ENCODE measurements at regions not wholly inside any gene's neighbourhood (a gene's known extent, or its start where the extent isn't known, plus 50 kb on each side); places are given as distances from the start of the nearest gene placed in this dataset.

DNA sequence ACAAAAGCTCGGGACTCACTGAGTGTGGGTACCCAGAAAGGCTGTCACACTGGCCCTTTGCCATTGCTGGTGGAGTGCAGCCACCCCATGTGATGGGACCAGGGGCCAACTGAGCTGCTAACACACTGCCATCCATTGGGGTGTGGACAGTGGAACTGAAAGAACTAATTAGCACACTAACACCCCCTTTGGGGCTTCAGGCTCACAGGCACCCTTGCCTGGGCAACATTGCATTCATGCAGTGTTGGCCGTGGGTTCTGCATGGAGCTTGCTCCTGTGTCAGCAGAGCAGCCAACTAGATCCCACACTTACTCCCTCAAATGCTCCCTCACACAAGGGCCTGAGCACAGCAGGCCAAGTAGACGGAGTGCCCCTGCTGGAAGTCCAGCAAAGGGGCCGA, 476.0 kb upstream of the ASIC2 start:
- Mint-ChIP-seq H3K4me3 (no peak overlapping the region), H3K9me3 (no peaks in the 10 kb centered on the region), H3K27ac (no peak overlapping the region), H3K36me3 (no peaks in the 10 kb centered on the region), H3K27me3 (peaks cover 2% of the 10 kb centered on the region), H3K4me1 (no peaks in the 10 kb centered on the region)
- no peak for DNase-seq
- no peak for ATAC-seq (ENCODE audit: low read depth)
- POLR2A ChIA-PET, result no interaction called here

- no peak overlapping the region for H3K27ac Mint-ChIP-seq
- no peaks in the 10 kb centered on the region for H3K36me3 Mint-ChIP-seq
- H3K4me3 Mint-ChIP-seq, result no peak overlapping the region
- H3K27me3 Mint-ChIP-seq, result no peaks in the 10 kb centered on the region
- H3K4me1 Mint-ChIP-seq, result no peaks in the 10 kb centered on the region
- H3K9me3 Mint-ChIP-seq, result no peaks in the 10 kb centered on the region
- DNase-seq (no peak), ATAC-seq (ENCODE audit: low read depth) (no peak)
- POLR2A ChIA-PET, result no interaction called here
Measured at GRCh38 chr17:33776304-33776703, 478.8 kb upstream of the CCL2 start.

DNA sequence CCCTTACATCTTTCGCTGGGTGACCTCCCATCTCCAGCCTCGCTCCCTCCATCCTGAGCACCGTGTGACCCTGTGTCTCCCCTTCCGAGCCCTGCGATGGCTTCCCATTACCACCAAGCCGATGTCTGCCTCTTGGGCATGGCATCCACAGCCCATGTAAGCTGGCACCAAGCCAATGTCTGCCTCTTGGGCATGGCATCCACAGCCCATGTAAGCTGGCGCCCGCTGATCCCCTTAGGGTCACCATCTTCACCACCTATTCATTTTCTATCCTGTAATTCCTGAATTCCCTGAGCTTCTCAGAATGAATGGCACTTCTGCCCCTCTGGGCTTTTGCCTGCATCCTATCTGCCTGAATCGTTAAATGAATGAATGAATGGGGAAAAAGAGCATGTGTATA, 478.2 kb upstream of the CCL2 start:
- Mint-ChIP-seq H3K27me3 (no peaks in the 10 kb centered on the region), H3K36me3 (no peaks in the 10 kb centered on the region), H3K4me1 (no peaks in the 10 kb centered on the region), H3K27ac (no peak overlapping the region), H3K9me3 (no peaks in the 10 kb centered on the region), H3K4me3 (no peak overlapping the region)
- no peak for ATAC-seq (ENCODE audit: low read depth)
- no peak for DNase-seq
- POLR2A ChIA-PET, result interaction anchor here (0.7 kb wide), 1 partner anchor 275 kb away, joined by 3 read pairs; no protein-coding TSS in a partner anchor

GRCh38 chr17:33777674-33778073, 477.4 kb upstream of the CCL2 start:
- no peaks in the 10 kb centered on the region for H3K27me3 Mint-ChIP-seq
- DNase-seq (no peak), ATAC-seq (ENCODE audit: low read depth) (no peak)
- no peaks in the 10 kb centered on the region for H3K4me1 Mint-ChIP-seq
- H3K4me3 Mint-ChIP-seq, result no peak overlapping the region
- H3K27ac Mint-ChIP-seq, result no peak overlapping the region
- H3K9me3 Mint-ChIP-seq, result no peaks in the 10 kb centered on the region
- POLR2A ChIA-PET, result interaction anchor here (0.7 kb wide), 1 partner anchor 274 kb away, joined by 3 read pairs; no protein-coding TSS in a partner anchor
- H3K36me3 Mint-ChIP-seq, result no peaks in the 10 kb centered on the region

- H3K27ac Mint-ChIP-seq, result no peak overlapping the region
- H3K36me3 Mint-ChIP-seq, result no peaks in the 10 kb centered on the region
- ATAC-seq (ENCODE audit: low read depth) (no peak), DNase-seq (no peak)
- POLR2A ChIA-PET, result no interaction called here
- H3K27me3 Mint-ChIP-seq, result no peaks in the 10 kb centered on the region
- H3K9me3 Mint-ChIP-seq, result no peaks in the 10 kb centered on the region
- H3K4me1 Mint-ChIP-seq, result no peaks in the 10 kb centered on the region
- H3K4me3 Mint-ChIP-seq, result no peak overlapping the region
Measured at GRCh38 chr17:33778505-33779233, 476.4 kb upstream of the CCL2 start.

DNA sequence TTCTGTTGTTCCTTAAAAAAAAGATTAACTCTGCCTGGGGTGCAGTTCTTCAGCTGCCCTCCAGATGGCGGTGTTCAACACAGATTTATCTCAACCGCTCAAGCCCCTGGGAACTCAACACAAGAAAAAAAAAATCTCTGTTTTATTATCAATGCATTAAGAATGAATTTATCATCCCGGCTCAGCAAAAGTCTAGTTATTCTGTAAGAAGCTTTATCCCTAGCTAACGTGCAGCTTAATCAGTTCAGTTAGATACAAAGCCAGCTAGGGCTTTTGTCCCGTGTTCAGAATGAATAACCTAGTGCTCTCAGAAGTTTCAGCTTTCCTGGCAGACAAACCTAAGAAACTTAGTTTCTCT, 475.9 kb upstream of the CCL2 start:
- H3K9me3 Mint-ChIP-seq, result no peaks in the 10 kb centered on the region
- no peak overlapping the region for H3K27ac Mint-ChIP-seq
- POLR2A ChIA-PET, result no interaction called here
- H3K4me3 Mint-ChIP-seq, result no peak overlapping the region
- H3K27me3 Mint-ChIP-seq, result no peaks in the 10 kb centered on the region
- DNase-seq (peak; percentile 36), ATAC-seq (ENCODE audit: low read depth) (no peak)
- no peaks in the 10 kb centered on the region for H3K36me3 Mint-ChIP-seq
- no peaks in the 10 kb centered on the region for H3K4me1 Mint-ChIP-seq

- POLR2A ChIA-PET, result no interaction called here
- no peaks in the 10 kb centered on the region for H3K4me1 Mint-ChIP-seq
- DNase-seq (no peak), ATAC-seq (ENCODE audit: low read depth) (no peak)
- H3K4me3 Mint-ChIP-seq, result no peak overlapping the region
- H3K9me3 Mint-ChIP-seq, result no peaks in the 10 kb centered on the region
- H3K27ac Mint-ChIP-seq, result no peak overlapping the region
- no peaks in the 10 kb centered on the region for H3K36me3 Mint-ChIP-seq
- H3K27me3 Mint-ChIP-seq, result peaks cover 2% of the 10 kb centered on the region
Measured at GRCh38 chr17:33785281-33785680, 469.8 kb upstream of the CCL2 start.

DNA sequence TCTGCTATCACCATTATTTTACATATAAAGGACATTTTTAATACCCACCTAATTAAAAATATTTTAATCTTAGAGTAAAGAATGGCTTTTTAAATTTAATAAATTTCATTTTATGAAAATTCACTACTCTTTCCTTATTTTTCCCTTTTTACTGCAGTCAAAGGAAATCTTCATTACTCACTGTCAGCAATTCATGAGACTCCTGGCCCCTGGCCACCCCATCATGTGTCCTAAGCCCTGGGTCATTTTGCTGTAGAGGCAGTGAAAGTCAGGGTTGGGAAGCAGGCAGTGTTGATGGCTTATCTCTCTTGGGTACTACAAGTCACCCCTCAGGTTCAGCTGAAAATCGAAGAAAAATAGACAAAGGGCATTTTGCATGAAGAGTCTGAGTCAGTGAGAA, 468.6 kb upstream of the CCL2 start:
- POLR2A ChIA-PET, result no interaction called here
- DNase-seq (no peak), ATAC-seq (ENCODE audit: low read depth) (no peak)
- Mint-ChIP-seq H3K36me3 (no peaks in the 10 kb centered on the region), H3K4me1 (no peaks in the 10 kb centered on the region), H3K4me3 (no peak overlapping the region), H3K27ac (no peak overlapping the region), H3K27me3 (peaks cover 2% of the 10 kb centered on the region), H3K9me3 (no peaks in the 10 kb centered on the region)

DNA sequence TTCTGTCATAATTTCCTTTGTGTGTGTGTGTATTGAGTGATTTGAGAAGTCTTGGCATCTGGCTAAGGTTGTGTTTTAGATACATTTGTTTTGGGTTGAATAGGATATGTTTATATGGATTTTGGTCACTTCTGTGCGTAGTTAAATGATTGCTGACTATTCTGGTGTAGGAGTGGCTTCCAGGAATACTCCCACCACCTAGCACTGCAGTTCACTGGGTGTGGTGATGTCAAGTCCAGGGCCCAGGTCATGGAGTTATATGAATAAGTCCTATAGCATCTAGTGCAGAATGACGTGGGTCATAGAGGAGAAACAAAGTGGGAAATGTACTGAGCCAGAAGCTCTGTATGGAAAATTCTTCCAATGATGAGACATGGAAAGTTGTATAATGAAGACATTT, 465.4 kb upstream of the CCL2 start:
- no peak overlapping the region for H3K4me3 Mint-ChIP-seq
- H3K36me3 Mint-ChIP-seq, result no peaks in the 10 kb centered on the region
- POLR2A ChIA-PET, result no interaction called here
- no peaks in the 10 kb centered on the region for H3K9me3 Mint-ChIP-seq
- DNase-seq (no peak), ATAC-seq (ENCODE audit: low read depth) (no peak)
- H3K4me1 Mint-ChIP-seq, result no peaks in the 10 kb centered on the region
- H3K27me3 Mint-ChIP-seq, result peaks cover 2% of the 10 kb centered on the region
- no peak overlapping the region for H3K27ac Mint-ChIP-seq

DNA sequence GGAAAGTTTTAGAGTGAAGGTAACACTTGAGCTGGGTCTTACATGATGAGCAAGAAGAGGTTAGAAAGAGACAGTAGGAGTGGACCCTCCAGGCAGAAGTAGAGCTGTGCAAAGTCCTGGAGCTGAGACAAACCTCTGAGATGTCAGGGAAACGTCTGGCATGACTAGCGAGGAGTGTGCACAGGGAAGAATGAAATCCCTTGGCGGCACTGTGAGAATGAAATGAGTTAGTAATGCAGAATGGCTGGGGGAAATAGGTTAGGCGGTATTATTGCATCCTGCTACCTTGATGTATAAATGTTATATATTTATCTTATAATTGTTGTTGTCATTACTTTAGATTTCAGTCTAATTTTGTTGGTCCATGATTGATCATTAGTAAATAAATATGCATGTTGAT, 457.9 kb upstream of the CCL2 start:
- peaks cover 3% of the 10 kb centered on the region for H3K27me3 Mint-ChIP-seq
- POLR2A ChIA-PET, result no interaction called here
- H3K4me3 Mint-ChIP-seq, result no peak overlapping the region

GRCh38 chr17:33798308-33798707, 456.8 kb upstream of the CCL2 start:
- POLR2A ChIA-PET, result no interaction called here
- no peak overlapping the region for H3K4me3 Mint-ChIP-seq
- no peaks in the 10 kb centered on the region for H3K4me1 Mint-ChIP-seq
- peaks cover 11% of the 10 kb centered on the region for H3K27me3 Mint-ChIP-seq
- H3K27ac Mint-ChIP-seq, result no peak overlapping the region
- H3K36me3 Mint-ChIP-seq, result no peaks in the 10 kb centered on the region
- DNase-seq, result no peak
- no peaks in the 10 kb centered on the region for H3K9me3 Mint-ChIP-seq
- ATAC-seq (ENCODE audit: low read depth), result no peak

More for the DNA sequence above, 457.9 kb upstream of the CCL2 start:
- DNase-seq, result no peak
- no peak overlapping the region for H3K27ac Mint-ChIP-seq
- no peaks in the 10 kb centered on the region for H3K9me3 Mint-ChIP-seq
- H3K4me1 Mint-ChIP-seq, result no peaks in the 10 kb centered on the region
- ATAC-seq (ENCODE audit: low read depth), result no peak
- H3K36me3 Mint-ChIP-seq, result no peaks in the 10 kb centered on the region

DNA sequence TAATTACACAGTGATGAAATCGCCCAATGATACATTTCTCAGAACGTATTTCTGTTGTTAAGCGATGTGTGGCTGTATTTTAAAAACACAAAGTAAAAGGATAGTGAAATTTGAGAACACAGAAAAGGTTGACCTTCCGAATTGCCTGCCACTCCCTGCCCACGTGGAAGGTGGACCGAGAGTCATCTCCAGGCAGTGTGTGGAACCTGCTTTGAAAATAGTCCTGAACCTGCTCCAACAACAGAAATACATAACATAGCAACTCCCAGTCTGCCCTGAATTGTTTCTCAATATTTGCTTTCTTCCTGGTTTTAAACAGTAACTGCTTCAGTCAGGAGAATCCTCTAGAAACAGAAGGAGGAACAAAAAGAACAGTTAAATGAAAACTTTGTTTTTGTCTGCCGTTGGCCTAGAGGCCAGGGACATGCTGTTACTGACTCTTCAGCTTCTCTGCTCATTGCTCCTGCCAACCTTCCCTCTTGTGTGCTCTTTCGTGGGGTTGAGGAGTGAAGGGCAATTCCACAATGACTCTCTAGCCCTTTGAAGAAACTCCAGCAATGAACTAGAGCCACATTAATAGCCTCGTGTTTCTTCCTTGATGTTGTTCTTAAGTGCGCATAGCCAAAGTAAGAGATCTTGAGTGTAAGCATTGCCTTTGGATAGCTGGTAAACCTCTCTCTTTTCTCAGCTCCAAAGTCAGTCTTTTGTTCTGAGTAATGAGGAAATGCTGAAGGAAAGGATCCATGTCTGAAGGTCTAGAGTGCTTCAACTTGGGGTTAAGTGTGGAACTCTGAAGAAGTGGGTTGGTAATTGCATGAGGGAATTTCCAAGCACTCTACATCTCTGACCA, 452.5 kb upstream of the CCL2 start:
- ATAC-seq (ENCODE audit: low read depth), result no peak
- Mint-ChIP-seq H3K4me3 (no peak overlapping the region), H3K36me3 (no peaks in the 10 kb centered on the region), H3K27me3 (peaks cover 17% of the 10 kb centered on the region), H3K4me1 (no peaks in the 10 kb centered on the region), H3K27ac (no peak overlapping the region), H3K9me3 (no peaks in the 10 kb centered on the region)
- POLR2A ChIA-PET, result no interaction called here
- no peak for DNase-seq

DNA sequence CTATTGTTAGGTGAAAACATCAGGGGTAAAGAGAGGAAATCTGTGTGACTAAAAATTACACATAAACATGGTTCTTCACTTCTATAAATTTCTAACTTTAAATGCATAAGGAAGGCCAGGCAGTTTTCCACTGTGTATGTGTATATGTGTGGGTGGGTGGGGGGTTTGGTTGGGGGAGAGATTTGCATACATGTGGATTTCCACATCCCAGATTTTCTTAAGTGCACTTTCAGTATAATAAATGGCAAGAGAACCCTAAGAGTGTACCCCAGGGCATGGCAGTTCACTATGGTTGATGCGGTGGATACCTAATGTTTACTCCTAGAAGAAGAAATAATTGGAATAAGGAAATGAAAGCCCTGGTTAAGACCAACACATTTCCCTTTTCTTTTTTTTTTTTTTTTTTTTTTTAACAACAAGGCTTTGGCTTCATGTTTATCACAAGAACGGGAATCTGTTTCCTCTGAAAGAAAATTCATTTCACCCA, 451.8 kb upstream of the CCL2 start:
- DNase-seq (no peak), ATAC-seq (ENCODE audit: low read depth) (no peak)
- POLR2A ChIA-PET, result no interaction called here
- no peak overlapping the region for H3K4me3 Mint-ChIP-seq
- H3K36me3 Mint-ChIP-seq, result no peaks in the 10 kb centered on the region
- no peaks in the 10 kb centered on the region for H3K4me1 Mint-ChIP-seq
- no peaks in the 10 kb centered on the region for H3K9me3 Mint-ChIP-seq
- no peak overlapping the region for H3K27ac Mint-ChIP-seq
- peaks cover 20% of the 10 kb centered on the region for H3K27me3 Mint-ChIP-seq

- no peaks in the 10 kb centered on the region for H3K4me1 Mint-ChIP-seq
- no peaks in the 10 kb centered on the region for H3K36me3 Mint-ChIP-seq
- POLR2A ChIA-PET, result no interaction called here
- H3K9me3 Mint-ChIP-seq, result no peaks in the 10 kb centered on the region
- peaks cover 20% of the 10 kb centered on the region for H3K27me3 Mint-ChIP-seq
- H3K27ac Mint-ChIP-seq, result no peak overlapping the region
- no peak overlapping the region for H3K4me3 Mint-ChIP-seq
- DNase-seq (no peak), ATAC-seq (ENCODE audit: low read depth) (no peak)
Measured at GRCh38 chr17:33803686-33804085, 451.4 kb upstream of the CCL2 start.
